Lower lobe of right lung (tissue), 2 donors: ENCODE measurements at regions not wholly inside any gene's neighbourhood (a gene's known extent, or its start where the extent isn't known, plus 50 kb on each side); places are given as distances from the start of the nearest gene placed in this dataset.
"Not testable (repeated sequence)": the region's sequence is repeated elsewhere in the genome, so short reads cannot be mapped to it uniquely, and the experiment has no call there.

Experiments used
- ATAC-seq, 2 donors: fragments of 200-7000 bp; cut with Tn5 transposase; one replicate each; pipeline ENCODE4 v1.9.1; 2020 to 2022; ENCODE audit warnings: mild to moderate bottlenecking in 2 of 2, moderate library complexity in 2 of 2
- DNase-seq: peaks from one replicate; pipeline ENCODE4 v3.0.0-alpha.2; 2020
- H3K27ac ChIP-seq: fragments of 200-600 bp; one replicate; pipeline ENCODE4 v1.8.0; 2022
- H3K27me3 ChIP-seq: fragments of 200-600 bp; one replicate; pipeline ENCODE4 v1.8.0; 2022; ENCODE audit warnings: low read depth
- H3K36me3 ChIP-seq: fragments of 200-600 bp; one replicate; pipeline ENCODE4 v1.8.0; 2022; ENCODE audit warnings: mild to moderate bottlenecking
- H3K4me1 ChIP-seq: fragments of 200-600 bp; one replicate; pipeline ENCODE4 v1.8.0; 2022
- H3K4me3 ChIP-seq: fragments of 200-600 bp; one replicate; pipeline ENCODE4 v1.8.0; 2022; ENCODE audit warnings: mild to moderate bottlenecking
- H3K9me3 ChIP-seq: fragments of 200-600 bp; one replicate; pipeline ENCODE4 v1.8.0; 2022
- CTCF ChIP-seq: fragments of 200-600 bp; IDR thresholded peaks from one replicate; pipeline ENCODE4 v1.8.0; 2022; ENCODE audit warnings: antibody characterized with exemption, mild to moderate bottlenecking
- intact Hi-C: fragments of 100-400 bp; cut with DNase I; formaldehyde crosslinking; loops from one replicate; pipeline ENCODE4 v1.11.0; 2022
- donor health status: DM: no; HTN: yes; CAD: no; lungs with severe emphysema.

- H3K27me3 ChIP-seq, result peaks cover 7% of the 10 kb centered on the region
- ATAC-seq (no peak), DNase-seq (no peak)
- H3K9me3 ChIP-seq, result no peaks in the 10 kb centered on the region
- intact Hi-C loops, result no loop called here
- H3K27ac ChIP-seq, result no peak overlapping the region
- no peak overlapping the region for H3K4me3 ChIP-seq
- no peaks in the 10 kb centered on the region for H3K4me1 ChIP-seq
- TF ChIP-seq CTCF, result no peak
- no peaks in the 10 kb centered on the region for H3K36me3 ChIP-seq
These were observed 565.2 kb downstream of the PTPRU start for GRCh38 chr1:29801561-29801973.

- H3K4me3 ChIP-seq, result no peak overlapping the region
These were observed 564.7 kb downstream of the PTPRU start for GRCh38 chr1:29801003-29801402.

GRCh38 chr1:29800522-29800956, 564.2 kb downstream of the PTPRU start:
- intact Hi-C loops, result no loop called here
- DNase-seq, result no peak

More at GRCh38 chr1:29801003-29801402, 564.7 kb downstream of the PTPRU start:
- H3K9me3 ChIP-seq, result no peaks in the 10 kb centered on the region
- H3K27me3 ChIP-seq, result peaks cover 7% of the 10 kb centered on the region
- no peak for TF ChIP-seq CTCF
- intact Hi-C loops, result no loop called here
- no peaks in the 10 kb centered on the region for H3K36me3 ChIP-seq
- ATAC-seq (no peak), DNase-seq (no peak)
- H3K4me1 ChIP-seq, result no peaks in the 10 kb centered on the region
- no peak overlapping the region for H3K27ac ChIP-seq

GRCh38 chr1:29800120-29800519, 563.8 kb downstream of the PTPRU start:
- DNase-seq, result no peak
- ATAC-seq, result no peak
- no peak for TF ChIP-seq CTCF
- Histone ChIP-seq H3K36me3 (no peaks in the 10 kb centered on the region), H3K27ac (no peak overlapping the region), H3K4me1 (no peaks in the 10 kb centered on the region), H3K9me3 (no peaks in the 10 kb centered on the region), H3K4me3 (no peak overlapping the region), H3K27me3 (peaks cover 7% of the 10 kb centered on the region)
- intact Hi-C loops, result no loop called here

More at GRCh38 chr1:29800522-29800956, 564.2 kb downstream of the PTPRU start:
- TF ChIP-seq CTCF, result no peak
- no peak overlapping the region for H3K27ac ChIP-seq
- peaks cover 7% of the 10 kb centered on the region for H3K27me3 ChIP-seq
- H3K4me1 ChIP-seq, result no peaks in the 10 kb centered on the region
- no peaks in the 10 kb centered on the region for H3K9me3 ChIP-seq
- no peak overlapping the region for H3K4me3 ChIP-seq
- ATAC-seq, result no peak
- H3K36me3 ChIP-seq, result no peaks in the 10 kb centered on the region

GRCh38 chr1:29798699-29799566, 562.6 kb downstream of the PTPRU start:
- TF ChIP-seq CTCF, result no peak
- DNase-seq, result no peak
- no peaks in the 10 kb centered on the region for H3K9me3 ChIP-seq
- no peak for ATAC-seq
- H3K27me3 ChIP-seq, result peaks cover 7% of the 10 kb centered on the region
- no peak overlapping the region for H3K4me3 ChIP-seq
- H3K27ac ChIP-seq, result no peak overlapping the region
- intact Hi-C loops, result no loop called here
- no peaks in the 10 kb centered on the region for H3K4me1 ChIP-seq
- H3K36me3 ChIP-seq, result no peaks in the 10 kb centered on the region

GRCh38 chr1:29797125-29797524, 560.8 kb downstream of the PTPRU start:
- H3K9me3 ChIP-seq, H3K27me3 ChIP-seq, H3K4me3 ChIP-seq, H3K36me3 ChIP-seq, H3K4me1 ChIP-seq, ATAC-seq, H3K27ac ChIP-seq, DNase-seq, intact Hi-C loops: not testable (repeated sequence)

- H3K9me3 ChIP-seq, H3K27ac ChIP-seq, H3K36me3 ChIP-seq, ATAC-seq, H3K4me3 ChIP-seq, intact Hi-C loops, H3K4me1 ChIP-seq, DNase-seq: not testable (repeated sequence)
- peaks cover 11% of the 10 kb centered on the region for H3K27me3 ChIP-seq
These were observed 559.6 kb downstream of the PTPRU start for GRCh38 chr1:29795965-29796364.
